GM23338 (cell line): ENCODE measurements at regions not wholly inside any gene's neighbourhood (a gene's known extent, or its start where the extent isn't known, plus 50 kb on each side); places are given as distances from the start of the nearest gene placed in this dataset.

Experiments used
- ATAC-seq: fragments of 200-7000 bp; cut with Tn5 transposase; 3 replicates; pipeline ENCODE4 v1.9.1; 2020
- DNase-seq: peaks from one replicate; pipeline ENCODE4 v3.0.0-alpha.2; 2015; ENCODE audit warnings: low spot score
- H2AFZ ChIP-seq: fragments of 200-600 bp; sonication (generic); 2 replicates; pipeline ENCODE4 v1.8.0; 2016; ENCODE audit warnings: antibody characterized with exemption, mild to moderate bottlenecking, moderate library complexity
- H3F3A ChIP-seq: fragments of 200-600 bp; sonication (generic); replicated peaks from 2 replicates; pipeline ENCODE4 v1.8.0; 2017; ENCODE audit warnings: antibody characterized with exemption, mixed run types, low read depth
- H3K27ac ChIP-seq: fragments of 200-600 bp; sonication (generic); 2 replicates; pipeline ENCODE4 v1.6.1; 2016; ENCODE audit warnings: low read depth
- H3K27me3 ChIP-seq: fragments of 200-600 bp; sonication (generic); 2 replicates; pipeline ENCODE4 v1.8.0; 2016; ENCODE audit warnings: mild to moderate bottlenecking, mixed run types, moderate library complexity; ENCODE audit not compliant: insufficient read depth
- H3K36me3 ChIP-seq: fragments of 200-600 bp; sonication (generic); 2 replicates; pipeline ENCODE4 v1.8.0; 2016; ENCODE audit warnings: mild to moderate bottlenecking; ENCODE audit not compliant: insufficient read depth
- H3K4me1 ChIP-seq: fragments of 200-600 bp; sonication (generic); 2 replicates; pipeline ENCODE4 v1.8.0; 2016; ENCODE audit warnings: mild to moderate bottlenecking, moderate library complexity; ENCODE audit not compliant: insufficient read depth
- H3K4me2 ChIP-seq: fragments of 200-600 bp; sonication (generic); 2 replicates; pipeline ENCODE4 v1.7.1; 2017; ENCODE audit warnings: mixed run types
- H3K4me3 ChIP-seq: fragments of 200-600 bp; sonication (generic); 2 replicates; pipeline ENCODE4 v1.6.1; 2016; ENCODE audit warnings: mixed run types
- H3K79me2 ChIP-seq: fragments of 200-600 bp; sonication (generic); replicated peaks from 2 replicates; pipeline ENCODE4 v1.8.0; 2017; ENCODE audit warnings: mild to moderate bottlenecking; ENCODE audit not compliant: insufficient read depth
- H3K9me2 ChIP-seq: fragments of 200-600 bp; sonication (generic); 2 replicates; pipeline ENCODE4 v1.8.0; 2017; ENCODE audit not compliant: insufficient read depth
- H4K20me1 ChIP-seq: fragments of 200-600 bp; sonication (generic); replicated peaks from 2 replicates; pipeline ENCODE4 v1.8.0; 2017; ENCODE audit warnings: mild to moderate bottlenecking; ENCODE audit not compliant: insufficient read depth
- H3K27ac Mint-ChIP-seq: 2 replicates; pipeline ENCODE4 v1.8.0; 2020; ENCODE audit warnings: inconsistent platforms, mild to moderate bottlenecking, moderate library complexity, mixed read lengths
- H3K27me3 Mint-ChIP-seq: 3 replicates; pipeline ENCODE4 v1.8.0; 2022; ENCODE audit warnings: low read depth, mild to moderate bottlenecking, moderate library complexity, mixed read lengths, inconsistent platforms; ENCODE audit not compliant: insufficient read depth, poor library complexity
- H3K36me3 Mint-ChIP-seq: 3 replicates; pipeline ENCODE4 v1.8.0; 2021; ENCODE audit warnings: low read depth, mild to moderate bottlenecking, inconsistent platforms, moderate library complexity, mixed read lengths
- H3K4me1 Mint-ChIP-seq: 3 replicates; pipeline ENCODE4 v1.8.0; 2020; ENCODE audit warnings: mild to moderate bottlenecking, inconsistent platforms, mixed read lengths
- H3K4me3 Mint-ChIP-seq: 3 replicates; pipeline ENCODE4 v1.8.0; 2021; ENCODE audit warnings: moderate library complexity, mild to moderate bottlenecking, inconsistent platforms, mixed read lengths
- H3K9me3 Mint-ChIP-seq: 3 replicates; pipeline ENCODE4 v1.8.0; 2020; ENCODE audit warnings: moderate library complexity, mild to moderate bottlenecking, inconsistent platforms, mixed read lengths
- CREB1 ChIP-seq: fragments of 250-450 bp; sonication (Bioruptor Pico); IDR thresholded peaks from 2 replicates; pipeline ENCODE4 v1.5.0; 2020; ENCODE audit warnings: low read depth, mild to moderate bottlenecking, moderate library complexity
- EZH2 ChIP-seq: fragments of 200-600 bp; sonication (generic); IDR thresholded peaks from one replicate; pipeline ENCODE4 v1.8.0; 2017; ENCODE audit warnings: antibody characterized with exemption, mild to moderate bottlenecking, low read depth; ENCODE audit not compliant: unreplicated experiment
- EZH2phosphoT487 ChIP-seq: fragments of 200-600 bp; sonication (generic); IDR thresholded peaks from one replicate; pipeline ENCODE4 v1.8.1; 2018; ENCODE audit warnings: antibody characterized with exemption; ENCODE audit not compliant: unreplicated experiment
- JUNB ChIP-seq: IDR thresholded peaks from one replicate; pipeline ENCODE4 v1.6.1; 2016; ENCODE audit warnings: antibody characterized with exemption; ENCODE audit not compliant: unreplicated experiment
- NANOG ChIP-seq: IDR thresholded peaks from 2 replicates; pipeline ENCODE4 v1.6.1; 2016; ENCODE audit warnings: antibody characterized with exemption, borderline replicate concordance
- POLR2AphosphoS5 ChIP-seq: IDR thresholded peaks from 2 replicates; pipeline ENCODE4 v1.6.1; 2016; ENCODE audit warnings: antibody characterized with exemption, low read depth
- STAT1 ChIP-seq: IDR thresholded peaks from one replicate; pipeline ENCODE4 v1.6.1; 2016; ENCODE audit warnings: antibody characterized with exemption; ENCODE audit not compliant: unreplicated experiment
- ZNF114 ChIP-seq: fragments of 250-450 bp; sonication (Bioruptor Pico); IDR thresholded peaks from 2 replicates; pipeline ENCODE4 v1.5.0; 2020; ENCODE audit warnings: mild to moderate bottlenecking, moderate library complexity
- ZNF331 ChIP-seq: fragments of 250-450 bp; sonication (Bioruptor Pico); IDR thresholded peaks from 2 replicates; pipeline ENCODE4 v1.5.0; 2020; ENCODE audit warnings: low read depth, mild to moderate bottlenecking, moderate library complexity
- TF ChIP-seq, protein P1 (sequence below): IDR thresholded peaks from one replicate; pipeline ENCODE4 v1.6.1; 2018; ENCODE audit warnings: antibody characterized with exemption; ENCODE audit not compliant: unreplicated experiment
- TF ChIP-seq, protein P2 (sequence below): fragments of 250-450 bp; sonication (Bioruptor Pico); IDR thresholded peaks from 2 replicates; pipeline ENCODE4 v1.5.0; 2020; ENCODE audit warnings: mild to moderate bottlenecking, moderate library complexity
- TF ChIP-seq, protein P3 (sequence below), 2 experiments: fragments of 200-600 bp in 1 of 2; sonication (generic) in 1 of 2; conservative IDR thresholded peaks; 2 replicates each; pipeline versions ENCODE4 v1.5.1 to v1.6.1; 2016 to 2017; ENCODE audit warnings: antibody characterized with exemption in 2 of 2, low read depth in 2 of 2, mild to moderate bottlenecking in 2 of 2, moderate library complexity in 1 of 2
- TF ChIP-seq, protein P4 (sequence below): IDR thresholded peaks from 2 replicates; pipeline ENCODE4 v1.6.1; 2016; ENCODE audit warnings: antibody characterized with exemption

DNA sequence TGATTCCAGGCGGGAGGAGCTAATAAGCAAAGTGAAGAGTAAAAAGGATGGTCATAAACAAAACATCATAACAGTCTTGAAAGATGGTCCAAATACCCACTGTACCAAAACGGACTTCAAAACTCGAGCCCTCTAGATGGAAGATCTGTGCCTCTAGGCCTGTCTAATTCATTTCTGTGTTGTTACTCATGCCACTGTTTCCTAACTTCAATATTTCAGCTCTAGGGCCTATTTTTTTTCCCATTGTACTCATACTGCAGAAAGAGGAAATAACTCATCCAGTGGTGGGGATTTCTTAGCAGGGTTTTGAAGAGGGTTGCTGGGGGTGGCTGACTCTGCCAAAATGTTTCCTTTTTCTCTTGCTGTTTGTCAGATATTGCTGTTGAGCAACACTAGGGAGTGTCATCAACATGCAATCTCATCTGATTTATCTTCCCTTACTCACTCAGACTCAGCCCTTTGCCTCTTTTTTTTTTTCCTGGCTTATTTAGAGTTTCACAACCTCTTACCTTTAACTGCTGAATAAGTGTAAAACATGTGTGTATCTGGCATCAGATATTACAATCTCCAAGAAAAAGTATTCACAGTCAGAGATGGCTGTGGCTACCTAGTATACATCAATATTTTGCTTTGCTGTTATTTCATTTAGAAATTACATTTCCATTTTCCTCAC, 189.6 kb downstream of the DUSP6 start:
- H3K4me1 ChIP-seq = no peaks in the 10 kb centered on the region; the same call in 1 of the 2 replicates
- H3K4me2 ChIP-seq = no peak overlapping the region
- H3K79me2 ChIP-seq = no peaks in the 10 kb centered on the region
- H3K27ac ChIP-seq = no peak overlapping the region
- H3K36me3 ChIP-seq = no peaks in the 10 kb centered on the region
- DNase-seq = no peak
- H3K9me3 Mint-ChIP-seq = no peaks in the 10 kb centered on the region
- no peaks in the 10 kb centered on the region for H3K27me3 Mint-ChIP-seq
- no peak overlapping the region for H3K4me3 Mint-ChIP-seq
- H3K9me2 ChIP-seq = no peaks in the 10 kb centered on the region
- H2AFZ ChIP-seq = no peak overlapping the region
- no peak overlapping the region for H3K27ac Mint-ChIP-seq
- H3K4me1 Mint-ChIP-seq = peaks cover 9% of the 10 kb centered on the region
- peaks cover 34% of the 10 kb centered on the region; the same call in 1 of the 2 replicates for H3K27me3 ChIP-seq
- ATAC-seq = no peak
- no peaks in the 10 kb centered on the region for H4K20me1 ChIP-seq
- H3K36me3 Mint-ChIP-seq = no peaks in the 10 kb centered on the region
- no peak overlapping the region for H3K4me3 ChIP-seq
- H3F3A ChIP-seq = no peaks in the 10 kb centered on the region
- TF ChIP-seq, protein P1, sequence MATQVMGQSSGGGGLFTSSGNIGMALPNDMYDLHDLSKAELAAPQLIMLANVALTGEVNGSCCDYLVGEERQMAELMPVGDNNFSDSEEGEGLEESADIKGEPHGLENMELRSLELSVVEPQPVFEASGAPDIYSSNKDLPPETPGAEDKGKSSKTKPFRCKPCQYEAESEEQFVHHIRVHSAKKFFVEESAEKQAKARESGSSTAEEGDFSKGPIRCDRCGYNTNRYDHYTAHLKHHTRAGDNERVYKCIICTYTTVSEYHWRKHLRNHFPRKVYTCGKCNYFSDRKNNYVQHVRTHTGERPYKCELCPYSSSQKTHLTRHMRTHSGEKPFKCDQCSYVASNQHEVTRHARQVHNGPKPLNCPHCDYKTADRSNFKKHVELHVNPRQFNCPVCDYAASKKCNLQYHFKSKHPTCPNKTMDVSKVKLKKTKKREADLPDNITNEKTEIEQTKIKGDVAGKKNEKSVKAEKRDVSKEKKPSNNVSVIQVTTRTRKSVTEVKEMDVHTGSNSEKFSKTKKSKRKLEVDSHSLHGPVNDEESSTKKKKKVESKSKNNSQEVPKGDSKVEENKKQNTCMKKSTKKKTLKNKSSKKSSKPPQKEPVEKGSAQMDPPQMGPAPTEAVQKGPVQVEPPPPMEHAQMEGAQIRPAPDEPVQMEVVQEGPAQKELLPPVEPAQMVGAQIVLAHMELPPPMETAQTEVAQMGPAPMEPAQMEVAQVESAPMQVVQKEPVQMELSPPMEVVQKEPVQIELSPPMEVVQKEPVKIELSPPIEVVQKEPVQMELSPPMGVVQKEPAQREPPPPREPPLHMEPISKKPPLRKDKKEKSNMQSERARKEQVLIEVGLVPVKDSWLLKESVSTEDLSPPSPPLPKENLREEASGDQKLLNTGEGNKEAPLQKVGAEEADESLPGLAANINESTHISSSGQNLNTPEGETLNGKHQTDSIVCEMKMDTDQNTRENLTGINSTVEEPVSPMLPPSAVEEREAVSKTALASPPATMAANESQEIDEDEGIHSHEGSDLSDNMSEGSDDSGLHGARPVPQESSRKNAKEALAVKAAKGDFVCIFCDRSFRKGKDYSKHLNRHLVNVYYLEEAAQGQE = no peak
- no peak for TF ChIP-seq EZH2
- TF ChIP-seq STAT1 = no peak
- no peak for TF ChIP-seq POLR2AphosphoS5
- no peak for TF ChIP-seq JUNB
- TF ChIP-seq, protein P2, sequence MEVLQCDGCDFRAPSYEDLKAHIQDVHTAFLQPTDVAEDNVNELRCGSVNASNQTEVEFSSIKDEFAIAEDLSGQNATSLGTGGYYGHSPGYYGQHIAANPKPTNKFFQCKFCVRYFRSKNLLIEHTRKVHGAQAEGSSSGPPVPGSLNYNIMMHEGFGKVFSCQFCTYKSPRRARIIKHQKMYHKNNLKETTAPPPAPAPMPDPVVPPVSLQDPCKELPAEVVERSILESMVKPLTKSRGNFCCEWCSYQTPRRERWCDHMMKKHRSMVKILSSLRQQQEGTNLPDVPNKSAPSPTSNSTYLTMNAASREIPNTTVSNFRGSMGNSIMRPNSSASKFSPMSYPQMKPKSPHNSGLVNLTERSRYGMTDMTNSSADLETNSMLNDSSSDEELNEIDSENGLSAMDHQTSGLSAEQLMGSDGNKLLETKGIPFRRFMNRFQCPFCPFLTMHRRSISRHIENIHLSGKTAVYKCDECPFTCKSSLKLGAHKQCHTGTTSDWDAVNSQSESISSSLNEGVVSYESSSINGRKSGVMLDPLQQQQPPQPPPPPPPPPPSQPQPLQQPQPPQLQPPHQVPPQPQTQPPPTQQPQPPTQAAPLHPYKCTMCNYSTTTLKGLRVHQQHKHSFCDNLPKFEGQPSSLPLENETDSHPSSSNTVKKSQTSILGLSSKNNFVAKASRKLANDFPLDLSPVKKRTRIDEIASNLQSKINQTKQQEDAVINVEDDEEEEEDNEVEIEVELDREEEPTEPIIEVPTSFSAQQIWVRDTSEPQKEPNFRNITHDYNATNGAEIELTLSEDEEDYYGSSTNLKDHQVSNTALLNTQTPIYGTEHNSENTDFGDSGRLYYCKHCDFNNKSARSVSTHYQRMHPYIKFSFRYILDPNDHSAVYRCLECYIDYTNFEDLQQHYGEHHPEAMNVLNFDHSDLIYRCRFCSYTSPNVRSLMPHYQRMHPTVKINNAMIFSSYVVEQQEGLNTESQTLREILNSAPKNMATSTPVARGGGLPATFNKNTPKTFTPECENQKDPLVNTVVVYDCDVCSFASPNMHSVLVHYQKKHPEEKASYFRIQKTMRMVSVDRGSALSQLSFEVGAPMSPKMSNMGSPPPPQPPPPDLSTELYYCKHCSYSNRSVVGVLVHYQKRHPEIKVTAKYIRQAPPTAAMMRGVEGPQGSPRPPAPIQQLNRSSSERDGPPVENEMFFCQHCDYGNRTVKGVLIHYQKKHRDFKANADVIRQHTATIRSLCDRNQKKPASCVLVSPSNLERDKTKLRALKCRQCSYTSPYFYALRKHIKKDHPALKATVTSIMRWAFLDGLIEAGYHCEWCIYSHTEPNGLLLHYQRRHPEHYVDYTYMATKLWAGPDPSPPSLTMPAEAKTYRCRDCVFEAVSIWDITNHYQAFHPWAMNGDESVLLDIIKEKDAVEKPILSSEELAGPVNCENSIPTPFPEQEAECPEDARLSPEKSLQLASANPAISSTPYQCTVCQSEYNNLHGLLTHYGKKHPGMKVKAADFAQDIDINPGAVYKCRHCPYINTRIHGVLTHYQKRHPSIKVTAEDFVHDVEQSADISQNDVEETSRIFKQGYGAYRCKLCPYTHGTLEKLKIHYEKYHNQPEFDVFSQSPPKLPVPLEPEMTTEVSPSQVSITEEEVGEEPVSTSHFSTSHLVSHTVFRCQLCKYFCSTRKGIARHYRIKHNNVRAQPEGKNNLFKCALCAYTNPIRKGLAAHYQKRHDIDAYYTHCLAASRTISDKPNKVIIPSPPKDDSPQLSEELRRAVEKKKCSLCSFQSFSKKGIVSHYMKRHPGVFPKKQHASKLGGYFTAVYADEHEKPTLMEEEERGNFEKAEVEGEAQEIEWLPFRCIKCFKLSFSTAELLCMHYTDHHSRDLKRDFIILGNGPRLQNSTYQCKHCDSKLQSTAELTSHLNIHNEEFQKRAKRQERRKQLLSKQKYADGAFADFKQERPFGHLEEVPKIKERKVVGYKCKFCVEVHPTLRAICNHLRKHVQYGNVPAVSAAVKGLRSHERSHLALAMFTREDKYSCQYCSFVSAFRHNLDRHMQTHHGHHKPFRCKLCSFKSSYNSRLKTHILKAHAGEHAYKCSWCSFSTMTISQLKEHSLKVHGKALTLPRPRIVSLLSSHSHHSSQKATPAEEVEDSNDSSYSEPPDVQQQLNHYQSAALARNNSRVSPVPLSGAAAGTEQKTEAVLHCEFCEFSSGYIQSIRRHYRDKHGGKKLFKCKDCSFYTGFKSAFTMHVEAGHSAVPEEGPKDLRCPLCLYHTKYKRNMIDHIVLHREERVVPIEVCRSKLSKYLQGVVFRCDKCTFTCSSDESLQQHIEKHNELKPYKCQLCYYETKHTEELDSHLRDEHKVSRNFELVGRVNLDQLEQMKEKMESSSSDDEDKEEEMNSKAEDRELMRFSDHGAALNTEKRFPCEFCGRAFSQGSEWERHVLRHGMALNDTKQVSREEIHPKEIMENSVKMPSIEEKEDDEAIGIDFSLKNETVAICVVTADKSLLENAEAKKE (CRISPR knock-in tag) = no peak
- TF ChIP-seq EZH2phosphoT487 = no peak
- TF ChIP-seq ZNF114 (CRISPR knock-in tag) = no peak
- no peak for TF ChIP-seq ZNF331 (CRISPR knock-in tag)
- TF ChIP-seq, protein P3, sequence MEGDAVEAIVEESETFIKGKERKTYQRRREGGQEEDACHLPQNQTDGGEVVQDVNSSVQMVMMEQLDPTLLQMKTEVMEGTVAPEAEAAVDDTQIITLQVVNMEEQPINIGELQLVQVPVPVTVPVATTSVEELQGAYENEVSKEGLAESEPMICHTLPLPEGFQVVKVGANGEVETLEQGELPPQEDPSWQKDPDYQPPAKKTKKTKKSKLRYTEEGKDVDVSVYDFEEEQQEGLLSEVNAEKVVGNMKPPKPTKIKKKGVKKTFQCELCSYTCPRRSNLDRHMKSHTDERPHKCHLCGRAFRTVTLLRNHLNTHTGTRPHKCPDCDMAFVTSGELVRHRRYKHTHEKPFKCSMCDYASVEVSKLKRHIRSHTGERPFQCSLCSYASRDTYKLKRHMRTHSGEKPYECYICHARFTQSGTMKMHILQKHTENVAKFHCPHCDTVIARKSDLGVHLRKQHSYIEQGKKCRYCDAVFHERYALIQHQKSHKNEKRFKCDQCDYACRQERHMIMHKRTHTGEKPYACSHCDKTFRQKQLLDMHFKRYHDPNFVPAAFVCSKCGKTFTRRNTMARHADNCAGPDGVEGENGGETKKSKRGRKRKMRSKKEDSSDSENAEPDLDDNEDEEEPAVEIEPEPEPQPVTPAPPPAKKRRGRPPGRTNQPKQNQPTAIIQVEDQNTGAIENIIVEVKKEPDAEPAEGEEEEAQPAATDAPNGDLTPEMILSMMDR (conservative IDR thresholded peaks at IDR 0.05; ENCODE audit: low read depth in 2 of 2) = no peak
- no peak for TF ChIP-seq CREB1 (CRISPR knock-in tag)
- TF ChIP-seq NANOG = no peak
- TF ChIP-seq, protein P4, sequence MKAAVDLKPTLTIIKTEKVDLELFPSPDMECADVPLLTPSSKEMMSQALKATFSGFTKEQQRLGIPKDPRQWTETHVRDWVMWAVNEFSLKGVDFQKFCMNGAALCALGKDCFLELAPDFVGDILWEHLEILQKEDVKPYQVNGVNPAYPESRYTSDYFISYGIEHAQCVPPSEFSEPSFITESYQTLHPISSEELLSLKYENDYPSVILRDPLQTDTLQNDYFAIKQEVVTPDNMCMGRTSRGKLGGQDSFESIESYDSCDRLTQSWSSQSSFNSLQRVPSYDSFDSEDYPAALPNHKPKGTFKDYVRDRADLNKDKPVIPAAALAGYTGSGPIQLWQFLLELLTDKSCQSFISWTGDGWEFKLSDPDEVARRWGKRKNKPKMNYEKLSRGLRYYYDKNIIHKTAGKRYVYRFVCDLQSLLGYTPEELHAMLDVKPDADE = no peak
